PC-9 (cell line): ENCODE measurements at regions not wholly inside any gene's neighbourhood (a gene's known extent, or its start where the extent isn't known, plus 50 kb on each side); places are given as distances from the start of the nearest gene placed in this dataset.

Experiments used
- CTCF ChIP-seq: fragments of 200-600 bp; sonication (generic); conservative IDR thresholded peaks from 2 replicates; pipeline ENCODE4 v1.6.1; 2017; ENCODE audit warnings: mixed run types, antibody characterized with exemption, mild to moderate bottlenecking, moderate library complexity
- EZH2 ChIP-seq: fragments of 200-600 bp; sonication (generic); IDR thresholded peaks from 2 replicates; pipeline ENCODE4 v1.8.0; 2017; ENCODE audit warnings: antibody characterized with exemption, low read depth

GRCh38 chr22:44425694-44426045, 72.4 kb downstream of the RTL6 start:
- TF ChIP-seq CTCF (no peak), EZH2 (no peak)
